Caco-2 (cell line): ENCODE measurements at regions not wholly inside any gene's neighbourhood (a gene's known extent, or its start where the extent isn't known, plus 50 kb on each side); places are given as distances from the start of the nearest gene placed in this dataset.
"Not testable (repeated sequence)": the region's sequence is repeated elsewhere in the genome, so short reads cannot be mapped to it uniquely, and the experiment has no call there.

Experiments used
- BruUV-seq: library from RNA; stranded (reverse); fragments of 400-500 nt; replicated peaks from 2 replicates; lab custom pipeline; 2021; lab: Mats Ljungman, UMichigan
- CTCF ChIA-PET: fragments of 300-600 bp; sonication (Branson Sonifier 250); formaldehyde crosslinking; loops from one replicate; lab custom pipeline; 2022; ENCODE audit warnings: antibody characterized with exemption; lab: Charles Lee
- POLR2A ChIA-PET: fragments of 300-600 bp; sonication (Branson Sonifier 250); formaldehyde crosslinking; loops from one replicate; lab custom pipeline; 2022; ENCODE audit warnings: antibody characterized with exemption; lab: Charles Lee
- DNase-seq, 2 experiments: peaks; one replicate each; pipeline versions ENCODE4 v3.0.0 to v3.0.0-alpha.2; 2020 to 2022
- H3K27me3 ChIP-seq: replicated peaks from 2 replicates; pipeline ENCODE4 v1.6.0; 2011; ENCODE audit warnings: low read length; ENCODE audit not compliant: control insufficient read depth, insufficient read depth
- H3K36me3 ChIP-seq: 2 replicates; pipeline ENCODE4 v1.5.1; 2011; ENCODE audit warnings: low read length; ENCODE audit not compliant: control insufficient read depth, insufficient read depth
- H3K4me1 ChIP-seq: fragments of 250-450 bp; sonication (Bioruptor Pico); 2 replicates; pipeline ENCODE4 v1.5.1; 2020; ENCODE audit warnings: mild to moderate bottlenecking
- H3K4me3 ChIP-seq: 2 replicates; pipeline ENCODE4 v1.5.1; 2011; ENCODE audit warnings: low read depth, mild to moderate bottlenecking, control low read depth, low read length
- H3K9me3 ChIP-seq: fragments of 250-450 bp; sonication (Bioruptor Pico); 2 replicates; pipeline ENCODE4 v1.5.1; 2020; ENCODE audit warnings: mild to moderate bottlenecking, moderate library complexity
- H3K27ac Mint-ChIP-seq: one replicate; pipeline ENCODE4 v1.8.0; 2022; ENCODE audit warnings: mixed read lengths; ENCODE audit not compliant: unreplicated experiment
- H3K27me3 Mint-ChIP-seq: one replicate; pipeline ENCODE4 v1.8.0; 2022; ENCODE audit warnings: mixed read lengths; ENCODE audit not compliant: insufficient read depth, unreplicated experiment
- H3K36me3 Mint-ChIP-seq: one replicate; pipeline ENCODE4 v1.8.0; 2022; ENCODE audit warnings: mild to moderate bottlenecking, mixed read lengths; ENCODE audit not compliant: insufficient read depth, unreplicated experiment
- H3K4me1 Mint-ChIP-seq: one replicate; pipeline ENCODE4 v1.8.0; 2022; ENCODE audit warnings: low read depth, mixed read lengths; ENCODE audit not compliant: unreplicated experiment
- H3K4me3 Mint-ChIP-seq: one replicate; pipeline ENCODE4 v1.8.0; 2022; ENCODE audit warnings: mild to moderate bottlenecking, moderate library complexity, mixed read lengths; ENCODE audit not compliant: unreplicated experiment
- H3K9me3 Mint-ChIP-seq: one replicate; pipeline ENCODE4 v1.8.0; 2022; ENCODE audit warnings: mixed read lengths; ENCODE audit not compliant: unreplicated experiment
- intact Hi-C: fragments of 100-400 bp; cut with micrococcal nuclease; formaldehyde crosslinking; loops from one replicate; pipeline ENCODE4 v1.10.0; 2022; ENCODE audit not compliant: unreplicated experiment
- TF ChIP-seq, protein P1 (sequence below), 2 experiments: fragments of 200-600 bp in 1 of 2; IDR thresholded peaks; 1 replicate in 1 of 2; 2 replicates in 1 of 2; pipeline versions ENCODE4 v1.5.1 to v1.8.0; 2011 to 2022; ENCODE audit warnings: antibody characterized with exemption in 1 of 2, control low read depth in 1 of 2, inconsistent platforms in 1 of 2, low read depth in 1 of 2, low read length in 1 of 2, mild to moderate bottlenecking in 1 of 2, moderate library complexity in 1 of 2; ENCODE audit not compliant: insufficient read depth in 1 of 2, severe bottlenecking in 1 of 2, unreplicated experiment in 1 of 2

DNA sequence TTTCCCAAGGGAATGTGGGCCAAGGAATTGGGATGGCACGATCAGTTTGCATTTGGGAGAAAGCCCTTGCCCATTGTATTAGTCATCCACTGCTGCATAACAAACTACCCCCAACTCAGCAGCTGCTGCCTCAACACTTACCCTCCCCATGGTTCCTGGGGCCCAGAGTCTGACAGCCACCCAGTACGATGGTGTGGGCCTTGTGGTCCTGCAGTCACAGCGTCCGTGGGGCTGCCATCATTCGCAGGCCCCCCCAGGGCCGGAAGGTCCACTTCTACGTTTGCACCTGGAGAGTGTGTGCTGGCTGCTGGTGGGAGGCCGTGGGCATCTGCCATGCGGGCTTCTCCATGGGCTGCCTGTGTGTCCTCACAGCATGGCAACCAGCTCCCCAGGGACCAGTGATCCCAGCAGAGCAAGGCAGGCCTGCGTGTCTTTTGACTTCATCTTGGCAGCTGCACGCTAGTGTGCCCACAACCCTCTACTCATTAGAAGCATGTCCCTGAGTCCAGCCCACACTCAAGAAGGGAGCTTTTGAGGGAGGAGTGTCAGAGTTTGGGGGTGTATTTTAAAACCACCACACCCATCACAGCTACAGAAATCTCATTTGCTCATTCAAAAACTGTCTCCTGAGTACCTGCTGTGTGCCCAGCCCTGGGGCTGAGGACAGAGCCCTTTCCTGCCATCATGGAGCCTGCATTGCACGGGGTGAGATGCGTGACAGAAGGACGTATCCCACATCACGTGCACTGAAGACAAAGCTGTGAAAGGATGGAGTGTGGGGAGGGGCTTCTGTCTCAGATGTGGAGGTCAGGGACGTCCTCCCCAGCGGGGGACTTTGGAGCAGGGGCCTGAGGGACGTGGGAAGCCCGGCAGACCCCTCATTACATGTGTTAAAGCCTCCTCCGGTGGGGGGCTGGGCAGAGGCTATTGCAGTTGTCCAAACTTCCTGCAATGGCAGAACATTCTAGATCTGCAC, 185.0 kb upstream of the ZNF469 start:
- no peaks in the 10 kb centered on the region for H3K27me3 ChIP-seq
- no peaks in the 10 kb centered on the region for H3K9me3 ChIP-seq
- Mint-ChIP-seq H3K27me3 (no peaks in the 10 kb centered on the region), H3K27ac (no peak overlapping the region), H3K36me3 (no peaks in the 10 kb centered on the region), H3K4me1 (no peaks in the 10 kb centered on the region), H3K9me3 (peaks cover 4% of the 10 kb centered on the region), H3K4me3 (no peak overlapping the region)
- H3K36me3 ChIP-seq: no peaks in the 10 kb centered on the region
- CTCF ChIA-PET: no interaction called here
- POLR2A ChIA-PET: no interaction called here
- TF ChIP-seq, protein P1, sequence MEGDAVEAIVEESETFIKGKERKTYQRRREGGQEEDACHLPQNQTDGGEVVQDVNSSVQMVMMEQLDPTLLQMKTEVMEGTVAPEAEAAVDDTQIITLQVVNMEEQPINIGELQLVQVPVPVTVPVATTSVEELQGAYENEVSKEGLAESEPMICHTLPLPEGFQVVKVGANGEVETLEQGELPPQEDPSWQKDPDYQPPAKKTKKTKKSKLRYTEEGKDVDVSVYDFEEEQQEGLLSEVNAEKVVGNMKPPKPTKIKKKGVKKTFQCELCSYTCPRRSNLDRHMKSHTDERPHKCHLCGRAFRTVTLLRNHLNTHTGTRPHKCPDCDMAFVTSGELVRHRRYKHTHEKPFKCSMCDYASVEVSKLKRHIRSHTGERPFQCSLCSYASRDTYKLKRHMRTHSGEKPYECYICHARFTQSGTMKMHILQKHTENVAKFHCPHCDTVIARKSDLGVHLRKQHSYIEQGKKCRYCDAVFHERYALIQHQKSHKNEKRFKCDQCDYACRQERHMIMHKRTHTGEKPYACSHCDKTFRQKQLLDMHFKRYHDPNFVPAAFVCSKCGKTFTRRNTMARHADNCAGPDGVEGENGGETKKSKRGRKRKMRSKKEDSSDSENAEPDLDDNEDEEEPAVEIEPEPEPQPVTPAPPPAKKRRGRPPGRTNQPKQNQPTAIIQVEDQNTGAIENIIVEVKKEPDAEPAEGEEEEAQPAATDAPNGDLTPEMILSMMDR (IDR thresholded peaks at IDR 0.05; ENCODE audit: insufficient read depth in 1 of 2, low read depth in 1 of 2, low read length in 1 of 2, severe bottlenecking in 1 of 2, unreplicated experiment in 1 of 2): no peak
- H3K4me1 ChIP-seq: no peaks in the 10 kb centered on the region; the same call in 1 of the 2 replicates
- no TSS peak for BruUV-seq
- H3K4me3 ChIP-seq: no peak overlapping the region
- intact Hi-C loops: loop anchor here (10.0 kb wide), 1 partner anchor 237 kb away; no protein-coding TSS in a partner anchor
- DNase-seq: no peak

DNA sequence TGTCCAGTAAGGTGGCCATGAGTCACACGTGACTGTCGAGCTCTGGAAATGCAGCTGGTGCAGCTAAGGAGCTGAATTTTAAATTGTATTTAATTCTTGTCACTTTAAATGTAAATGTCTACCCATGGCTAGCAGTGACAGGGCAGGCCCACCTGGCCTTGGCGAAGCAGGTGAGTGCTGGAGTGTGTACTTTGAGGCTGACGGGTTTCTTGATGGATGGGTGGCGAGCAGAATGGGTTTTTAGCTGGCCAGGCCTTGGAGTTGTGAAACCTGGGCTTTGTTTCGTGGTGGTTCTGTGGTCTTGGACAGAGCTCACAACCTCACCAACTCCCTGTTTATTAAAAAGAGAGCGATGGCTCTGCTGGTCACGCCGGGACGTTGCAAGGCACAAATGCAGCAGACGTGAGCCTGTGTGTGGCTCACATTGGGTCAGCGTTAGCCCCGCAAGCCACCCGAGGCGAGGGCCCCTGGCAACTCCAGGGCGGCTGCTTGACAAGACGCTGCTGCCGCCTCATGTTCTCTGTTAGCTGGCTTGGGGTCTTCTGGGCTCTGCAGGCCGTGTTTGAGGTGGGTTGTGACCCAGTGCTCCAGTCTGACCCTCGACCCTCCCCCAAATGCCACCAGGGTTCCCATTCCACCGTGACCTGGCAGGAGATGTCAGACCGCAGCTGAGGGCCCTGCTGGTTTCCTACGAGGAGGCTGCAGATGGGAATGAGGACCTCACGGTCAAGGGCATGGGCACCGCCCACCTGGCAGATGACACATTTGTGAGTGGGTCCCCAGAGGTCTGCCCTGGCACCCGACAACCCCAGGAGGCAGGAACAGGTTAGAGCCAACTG, 184.1 kb upstream of the ZNF469 start:
- H3K9me3 Mint-ChIP-seq, POLR2A ChIA-PET, CTCF ChIA-PET, H3K27me3 ChIP-seq, H3K4me1 ChIP-seq, H3K27ac Mint-ChIP-seq, DNase-seq, H3K4me3 Mint-ChIP-seq, H3K27me3 Mint-ChIP-seq, H3K9me3 ChIP-seq, H3K4me1 Mint-ChIP-seq, H3K4me3 ChIP-seq, BruUV-seq, H3K36me3 Mint-ChIP-seq, H3K36me3 ChIP-seq: not testable (repeated sequence)
- intact Hi-C loops: loop anchor here (10.0 kb wide), 1 partner anchor 236 kb away; no protein-coding TSS in a partner anchor

- H3K27me3 Mint-ChIP-seq, H3K4me3 ChIP-seq, H3K9me3 Mint-ChIP-seq, H3K4me1 ChIP-seq, H3K4me3 Mint-ChIP-seq, BruUV-seq, H3K27ac Mint-ChIP-seq, DNase-seq, H3K36me3 ChIP-seq, H3K4me1 Mint-ChIP-seq, H3K36me3 Mint-ChIP-seq, POLR2A ChIA-PET, H3K9me3 ChIP-seq, CTCF ChIA-PET, H3K27me3 ChIP-seq: not testable (repeated sequence)
- intact Hi-C loops: loop anchor here (10.0 kb wide), 1 partner anchor 235 kb away; no protein-coding TSS in a partner anchor
Observed at GRCh38 chr16:88199296-88200153, 183.2 kb upstream of the ZNF469 start.

DNA sequence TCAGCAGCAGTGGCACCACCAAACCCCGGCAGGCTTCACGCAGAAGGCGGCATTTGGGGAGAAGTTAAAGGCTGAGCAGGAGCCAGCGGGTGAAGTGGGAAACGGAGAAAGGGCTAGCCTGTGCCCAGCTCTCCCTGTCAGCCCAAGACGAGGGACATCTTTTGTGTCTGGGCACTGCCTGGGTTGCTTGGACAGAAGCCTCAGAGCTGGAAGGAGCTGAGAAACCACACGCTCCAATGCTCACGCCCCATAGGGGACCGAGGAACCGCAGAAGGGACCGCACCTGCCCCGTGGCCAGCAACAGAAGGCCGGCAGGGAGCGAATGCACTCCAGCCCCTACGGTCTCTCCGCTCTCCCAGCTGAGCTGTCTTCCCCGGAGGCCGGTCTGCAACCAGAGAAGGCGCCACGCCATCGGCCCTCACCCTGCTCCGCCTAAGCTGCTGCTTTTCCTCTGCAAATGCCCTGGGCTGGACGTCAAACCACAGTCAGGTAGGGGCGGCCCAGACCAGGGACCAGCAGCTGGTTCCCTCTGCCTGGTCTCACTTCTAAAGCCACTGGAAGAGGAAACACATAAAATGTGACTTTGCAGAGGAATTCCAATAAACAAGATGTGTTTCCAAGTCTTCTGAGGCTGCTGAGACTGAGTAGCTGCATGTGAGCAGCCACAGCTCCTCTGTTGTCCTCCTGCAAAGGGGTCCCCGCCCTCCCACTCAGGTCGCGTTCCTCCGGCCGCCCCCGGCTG, 182.4 kb upstream of the ZNF469 start:
- H3K27ac Mint-ChIP-seq, H3K36me3 Mint-ChIP-seq, H3K4me3 ChIP-seq, POLR2A ChIA-PET, H3K4me3 Mint-ChIP-seq, H3K27me3 Mint-ChIP-seq, CTCF ChIA-PET, H3K9me3 ChIP-seq, H3K27me3 ChIP-seq, BruUV-seq, H3K4me1 ChIP-seq, H3K9me3 Mint-ChIP-seq, DNase-seq, H3K4me1 Mint-ChIP-seq, intact Hi-C loops, H3K36me3 ChIP-seq: not testable (repeated sequence)
